CMK (cell line): ENCODE measurements at regions not wholly inside any gene's neighbourhood (a gene's known extent, or its start where the extent isn't known, plus 50 kb on each side); places are given as distances from the start of the nearest gene placed in this dataset.
"Not testable (repeated sequence)": the region's sequence is repeated elsewhere in the genome, so short reads cannot be mapped to it uniquely, and the experiment has no call there.

Experiments used
- DNase-seq: peaks from one replicate; pipeline ENCODE4 v3.0.0-alpha.2; 2010; ENCODE audit warnings: low read depth

GRCh38 chr5:138702166-138703077, 50.8 kb upstream of the CTNNA1 start:
- no peak for DNase-seq

DNA sequence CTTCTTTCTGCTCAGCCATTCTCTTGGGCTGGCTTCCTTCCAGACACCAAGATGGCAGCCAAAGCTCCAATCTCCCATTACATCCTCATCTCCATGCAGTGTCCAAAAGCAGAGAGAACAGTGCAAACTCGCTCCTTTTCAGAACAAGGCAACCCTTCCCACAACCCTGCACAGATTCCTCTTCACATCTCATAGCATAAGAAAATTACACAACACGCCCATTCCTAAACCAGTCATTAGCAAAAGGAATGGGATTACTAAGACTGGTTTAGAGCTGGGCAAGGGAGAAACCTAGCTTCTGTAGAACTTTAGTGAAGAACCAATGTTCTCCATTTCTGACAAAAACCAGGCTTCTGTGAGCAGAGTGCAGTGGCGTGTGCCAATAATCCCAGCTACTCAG, 51.5 kb upstream of the CTNNA1 start:
- no peak for DNase-seq

GRCh38 chr5:138700581-138701362, 52.5 kb upstream of the CTNNA1 start:
- DNase-seq = no peak

DNA sequence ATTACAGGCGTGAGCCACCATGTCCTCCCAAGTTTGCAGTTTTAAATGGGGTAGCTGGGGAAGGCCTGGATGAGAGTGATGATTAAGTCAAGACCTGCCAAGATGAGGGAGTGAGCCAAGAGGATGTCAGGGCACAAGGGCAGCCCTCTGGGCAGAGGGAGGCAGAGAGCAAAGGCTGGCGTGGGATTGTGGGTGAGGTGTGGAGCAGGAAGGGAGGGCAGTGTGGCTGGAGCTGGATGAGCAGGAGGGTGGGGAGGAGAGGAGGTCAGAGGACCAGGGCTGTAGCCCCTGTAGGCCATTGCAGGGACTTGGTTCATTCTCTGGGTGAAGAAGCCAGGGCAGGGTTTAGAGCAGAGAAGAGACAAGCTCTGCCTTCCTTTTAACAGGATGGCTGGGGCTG, 53.7 kb upstream of the CTNNA1 start:
- no peak for DNase-seq

DNA sequence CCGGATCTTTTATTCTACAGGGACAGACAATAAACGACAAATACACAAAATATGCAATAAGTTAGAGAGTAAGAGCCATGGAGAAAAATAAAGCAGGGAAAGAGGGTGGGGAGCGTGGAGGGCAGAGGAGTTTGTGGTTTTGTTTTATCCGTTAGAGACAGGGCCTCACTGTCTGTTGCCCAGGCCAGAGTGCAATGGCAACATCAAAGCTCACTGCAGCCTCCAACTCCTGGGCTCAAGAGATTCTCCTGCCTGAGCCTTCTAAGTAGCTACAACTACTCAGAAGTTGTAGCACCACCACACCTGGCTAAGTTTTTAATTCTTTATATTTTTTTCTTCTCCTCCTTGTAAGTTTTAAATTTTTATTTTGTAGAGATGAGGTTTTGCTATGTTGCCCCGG, 54.5 kb upstream of the CTNNA1 start:
- no peak for DNase-seq

GRCh38 chr5:138697720-138698360, 55.4 kb upstream of the CTNNA1 start:
- DNase-seq = no peak

DNA sequence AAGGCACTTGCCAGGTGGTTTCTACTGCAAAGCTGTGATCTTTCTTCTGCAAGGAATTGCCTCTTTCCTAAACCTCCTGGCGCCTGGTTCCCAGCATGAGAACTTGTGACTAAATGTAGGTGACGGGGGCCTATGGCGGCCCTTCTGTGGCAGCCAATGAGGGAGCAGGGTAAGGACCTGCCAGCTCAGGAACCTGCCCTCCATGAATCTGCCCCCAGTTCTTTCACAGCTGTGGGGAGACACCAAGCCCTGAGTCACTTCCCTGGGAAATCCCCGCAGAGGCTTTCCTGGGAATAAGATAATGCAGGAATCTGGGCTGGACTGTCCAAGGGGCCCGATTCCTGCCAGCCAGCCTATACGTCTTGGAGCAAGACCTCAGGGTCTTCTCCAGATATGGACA, 56.7 kb upstream of the CTNNA1 start:
- no peak for DNase-seq

DNA sequence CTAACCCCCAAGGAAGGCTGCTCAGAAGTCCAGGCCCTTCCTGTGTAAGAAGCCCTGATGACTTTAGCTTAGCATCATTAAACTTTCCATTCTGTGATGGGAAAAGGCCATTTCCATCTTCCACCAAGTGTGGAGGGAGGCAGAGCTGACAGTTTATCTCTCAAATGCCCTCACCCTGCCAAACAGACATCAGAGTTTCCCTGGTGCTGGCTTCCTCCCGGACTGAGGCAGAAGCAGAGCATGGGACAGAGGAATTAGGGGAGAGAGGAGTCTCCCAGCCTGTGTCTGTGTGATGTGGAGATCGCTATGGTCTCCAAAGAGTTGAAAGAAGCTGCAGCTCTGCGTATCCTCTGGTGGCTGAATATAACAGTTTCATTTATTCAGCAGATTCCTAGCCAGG, 57.4 kb upstream of the CTNNA1 start:
- DNase-seq = no peak

GRCh38 chr5:138694146-138694545, 59.1 kb upstream of the CTNNA1 start:
- DNase-seq = no peak

GRCh38 chr5:138692370-138692769, 60.9 kb upstream of the CTNNA1 start:
- no peak for DNase-seq

DNA sequence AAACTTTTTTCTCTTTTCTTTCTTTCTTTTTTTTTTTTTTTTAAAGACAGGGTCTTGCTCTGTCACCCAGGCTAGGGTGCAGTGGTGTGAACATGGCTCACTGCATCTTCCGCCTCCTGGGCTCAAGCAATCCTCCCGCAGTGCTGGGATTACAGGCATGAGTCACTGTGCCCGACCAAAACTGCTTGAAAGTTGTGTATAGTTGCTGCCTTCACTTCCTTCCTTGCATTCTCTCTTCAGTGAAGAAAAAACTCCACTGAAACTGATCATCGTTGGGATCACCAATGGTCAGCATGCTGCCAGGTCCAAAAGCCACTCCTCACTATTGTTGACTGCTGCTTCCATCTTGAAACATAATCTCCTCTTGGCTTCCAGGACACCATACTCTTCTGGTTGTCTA, 66.6 kb upstream of the CTNNA1 start:
- no peak for DNase-seq

GRCh38 chr5:138685193-138685745, 68.0 kb upstream of the CTNNA1 start:
- DNase-seq = no peak

- DNase-seq = not testable (repeated sequence)
These were observed 70.8 kb upstream of the CTNNA1 start for GRCh38 chr5:138682462-138682861.

- not testable (repeated sequence) for DNase-seq
These were observed 74.4 kb upstream of the CTNNA1 start for GRCh38 chr5:138678826-138679225.

DNA sequence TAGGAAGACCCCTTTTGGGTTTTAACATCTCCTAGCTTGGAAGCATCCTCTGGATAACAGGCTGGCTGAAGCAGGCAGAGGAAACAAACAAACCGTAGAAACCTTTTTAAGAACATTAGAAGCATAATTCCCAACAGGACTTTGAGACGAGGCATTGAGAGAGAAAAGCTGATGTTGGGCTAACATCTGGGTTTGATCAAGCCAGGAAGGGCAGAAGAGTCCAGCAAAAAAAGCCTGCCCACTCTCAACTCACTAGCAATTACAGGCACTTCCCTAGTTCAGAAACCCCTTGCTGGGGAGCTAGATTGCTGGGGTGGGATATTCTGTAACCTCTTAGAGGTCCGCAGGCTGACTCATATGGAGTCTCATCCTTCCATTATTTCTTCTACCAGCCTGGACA, 75.4 kb upstream of the CTNNA1 start:
- DNase-seq = no peak

GRCh38 chr5:138676556-138677193, 76.5 kb upstream of the CTNNA1 start:
- DNase-seq = no peak

DNA sequence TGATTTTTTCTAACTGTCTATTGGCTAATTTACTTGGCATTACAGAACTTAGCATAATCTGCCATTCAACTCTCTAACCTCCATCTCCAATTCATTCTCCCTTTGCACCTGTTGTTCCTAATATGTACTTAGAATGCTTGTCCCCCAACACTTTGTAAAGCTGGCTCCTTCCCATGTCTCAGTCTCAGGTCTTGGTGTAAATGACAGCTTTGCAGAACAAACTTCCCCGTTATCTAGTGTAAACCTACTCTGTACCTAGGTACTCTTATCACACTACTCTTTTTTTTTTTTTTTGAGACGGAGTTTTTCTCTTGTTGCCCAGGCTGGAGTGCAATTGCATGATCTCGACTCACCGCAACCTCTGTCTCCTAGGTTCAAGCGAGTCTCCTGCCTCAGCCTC, 77.2 kb upstream of the CTNNA1 start:
- no peak for DNase-seq

GRCh38 chr5:138668451-138669380, 84.5 kb upstream of the CTNNA1 start:
- no peak for DNase-seq

DNA sequence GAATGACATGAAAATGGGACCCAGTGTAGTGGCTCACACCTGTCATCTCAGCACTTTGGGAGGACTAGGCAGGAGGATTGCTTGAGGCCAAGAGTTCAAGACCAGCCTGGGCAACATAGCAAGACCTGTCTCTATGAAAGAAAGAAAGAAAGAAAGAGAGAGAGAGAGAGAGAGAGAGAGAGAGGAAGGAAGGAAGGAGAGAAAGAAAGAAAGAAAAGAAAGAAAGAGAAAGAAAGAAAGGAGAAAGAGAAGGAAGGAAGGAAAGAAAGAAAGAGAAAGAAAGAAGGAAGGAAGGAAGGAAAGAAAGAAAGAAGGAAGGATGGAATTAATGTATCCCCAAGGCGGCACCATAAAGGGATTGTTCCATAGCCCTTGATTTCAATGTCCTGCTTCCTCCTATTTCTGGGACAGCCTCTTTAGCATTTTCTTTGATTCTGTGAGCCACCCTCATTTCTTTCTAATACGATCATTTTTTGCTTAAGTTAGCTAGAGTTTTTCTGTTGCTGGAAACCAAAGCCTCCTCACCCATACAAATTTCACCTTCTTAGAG, 85.4 kb upstream of the CTNNA1 start:
- not testable (repeated sequence) for DNase-seq

GRCh38 chr5:138666226-138666742, 86.9 kb upstream of the CTNNA1 start:
- no peak for DNase-seq
